Tibial artery (tissue), 4 donors: ENCODE measurements at regions not wholly inside any gene's neighbourhood (a gene's known extent, or its start where the extent isn't known, plus 50 kb on each side); places are given as distances from the start of the nearest gene placed in this dataset.
"Not testable (repeated sequence)": the region's sequence is repeated elsewhere in the genome, so short reads cannot be mapped to it uniquely, and the experiment has no call there.

Experiments used
- DNase-seq, 2 donors: peaks; one replicate each; pipeline ENCODE4 v3.0.0-alpha.2; 2019
- H3K27ac ChIP-seq, 2 donors: fragments of 200-600 bp; sonication (generic) in 1 of 2; 1 replicate in 1 of 2; 2 replicates in 1 of 2; pipeline ENCODE4 v1.5.1; 2018 to 2019; ENCODE audit warnings: mild to moderate bottlenecking in 1 of 2
- H3K27me3 ChIP-seq, 2 donors: fragments of 200-600 bp; sonication (generic) in 1 of 2; one replicate each; pipeline versions ENCODE4 v1.5.1 to v1.6.0; 2016 to 2019
- H3K36me3 ChIP-seq, 3 donors: fragments of 200-600 bp; sonication (generic) in 2 of 3; one replicate each; pipeline ENCODE4 v1.5.1; 2016 to 2019; ENCODE audit warnings: mild to moderate bottlenecking in 2 of 3
- H3K4me1 ChIP-seq, 4 donors: fragments of 200-600 bp; sonication (generic) in 2 of 4; 1 replicate in 3 of 4; 2 replicates in 1 of 4; pipeline ENCODE4 v1.5.1; 2016 to 2019
- H3K4me3 ChIP-seq, 2 donors: fragments of 200-600 bp; sonication (generic) in 1 of 2; 1 replicate in 1 of 2; 2 replicates in 1 of 2; pipeline ENCODE4 v1.5.1; 2018 to 2019; ENCODE audit warnings: mild to moderate bottlenecking in 2 of 2
- H3K9me3 ChIP-seq, 3 donors: fragments of 200-600 bp; sonication (generic) in 1 of 3; one replicate each; pipeline ENCODE4 v1.5.1; 2016 to 2019
- intact Hi-C: fragments of 100-400 bp; cut with DNase I; formaldehyde crosslinking; loops from one replicate; pipeline ENCODE4 v1.15.0; 2023; ENCODE audit warnings: low total_unique reads
- TF ChIP-seq, protein P1 (sequence below), 2 experiments: fragments of 200-600 bp in 1 of 2; fragments of 450-650 bp in 1 of 2; IDR thresholded peaks; one replicate each; pipeline ENCODE4 v1.5.1; 2017 to 2019; ENCODE audit warnings: antibody characterized with exemption in 2 of 2, mild to moderate bottlenecking in 1 of 2, moderate library complexity in 1 of 2

- no peak for DNase-seq
- no peaks in the 10 kb centered on the region for H3K4me1 ChIP-seq
- H3K36me3 ChIP-seq = no peaks in the 10 kb centered on the region
- TF ChIP-seq, protein P1, sequence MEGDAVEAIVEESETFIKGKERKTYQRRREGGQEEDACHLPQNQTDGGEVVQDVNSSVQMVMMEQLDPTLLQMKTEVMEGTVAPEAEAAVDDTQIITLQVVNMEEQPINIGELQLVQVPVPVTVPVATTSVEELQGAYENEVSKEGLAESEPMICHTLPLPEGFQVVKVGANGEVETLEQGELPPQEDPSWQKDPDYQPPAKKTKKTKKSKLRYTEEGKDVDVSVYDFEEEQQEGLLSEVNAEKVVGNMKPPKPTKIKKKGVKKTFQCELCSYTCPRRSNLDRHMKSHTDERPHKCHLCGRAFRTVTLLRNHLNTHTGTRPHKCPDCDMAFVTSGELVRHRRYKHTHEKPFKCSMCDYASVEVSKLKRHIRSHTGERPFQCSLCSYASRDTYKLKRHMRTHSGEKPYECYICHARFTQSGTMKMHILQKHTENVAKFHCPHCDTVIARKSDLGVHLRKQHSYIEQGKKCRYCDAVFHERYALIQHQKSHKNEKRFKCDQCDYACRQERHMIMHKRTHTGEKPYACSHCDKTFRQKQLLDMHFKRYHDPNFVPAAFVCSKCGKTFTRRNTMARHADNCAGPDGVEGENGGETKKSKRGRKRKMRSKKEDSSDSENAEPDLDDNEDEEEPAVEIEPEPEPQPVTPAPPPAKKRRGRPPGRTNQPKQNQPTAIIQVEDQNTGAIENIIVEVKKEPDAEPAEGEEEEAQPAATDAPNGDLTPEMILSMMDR (IDR thresholded peaks at IDR 0.05) = no peak
- peaks cover 0 to 12% (median 0%) of the 10 kb centered on the region in 3 donors for H3K9me3 ChIP-seq
- intact Hi-C loops = no loop called here
- no peak overlapping the region for H3K4me3 ChIP-seq
- H3K27ac ChIP-seq = no peak overlapping the region
- H3K27me3 ChIP-seq = no peaks in the 10 kb centered on the region
Observed at GRCh38 chr15:70236341-70237086, 138.8 kb upstream of the TLE3 start.

- H3K27me3 ChIP-seq = no peaks in the 10 kb centered on the region
- peaks cover 0 to 21% (median 0%) of the 10 kb centered on the region in 3 donors for H3K9me3 ChIP-seq
- TF ChIP-seq, protein P1 (IDR thresholded peaks at IDR 0.05) = no peak
- no peaks in the 10 kb centered on the region for H3K4me1 ChIP-seq
- H3K36me3 ChIP-seq = no peaks in the 10 kb centered on the region
- H3K27ac ChIP-seq = no peak overlapping the region
- no peak for DNase-seq
- intact Hi-C loops = no loop called here
- no peak overlapping the region for H3K4me3 ChIP-seq
Observed at GRCh38 chr15:70235347-70235746, 137.6 kb upstream of the TLE3 start.

- Histone ChIP-seq H3K4me1 (no peaks in the 10 kb centered on the region), H3K4me3 (no peak overlapping the region), H3K27ac (no peak overlapping the region), H3K9me3 (peaks cover 0 to 21% (median 0%) of the 10 kb centered on the region in 3 donors), H3K36me3 (no peaks in the 10 kb centered on the region), H3K27me3 (no peaks in the 10 kb centered on the region)
- TF ChIP-seq, protein P1 (IDR thresholded peaks at IDR 0.05) = no peak
- no peak for DNase-seq
- intact Hi-C loops = no loop called here
Observed at GRCh38 chr15:70234256-70234905, 136.7 kb upstream of the TLE3 start.

GRCh38 chr15:70231484-70231883 lies 133.8 kb upstream of the TLE3 start:
- TF ChIP-seq, protein P1 (IDR thresholded peaks at IDR 0.05) = no peak
- no peak for DNase-seq
- Histone ChIP-seq H3K9me3 (peaks cover 0 to 21% (median 0%) of the 10 kb centered on the region in 3 donors), H3K36me3 (no peaks in the 10 kb centered on the region), H3K4me3 (no peak overlapping the region), H3K4me1 (no peaks in the 10 kb centered on the region), H3K27ac (no peak overlapping the region), H3K27me3 (no peaks in the 10 kb centered on the region)
- intact Hi-C loops = no loop called here

- H3K9me3 ChIP-seq = peaks cover 0 to 21% (median 0%) of the 10 kb centered on the region in 3 donors
- H3K27me3 ChIP-seq, H3K36me3 ChIP-seq, H3K4me3 ChIP-seq, H3K27ac ChIP-seq, H3K4me1 ChIP-seq, DNase-seq, intact Hi-C loops: not testable (repeated sequence)
Observed at GRCh38 chr15:70227918-70228317, 130.2 kb upstream of the TLE3 start.

GRCh38 chr15:70227147-70227546 lies 129.4 kb upstream of the TLE3 start:
- DNase-seq = no peak
- H3K27me3 ChIP-seq = no peaks in the 10 kb centered on the region

More at GRCh38 chr15:70227147-70227546, 129.4 kb upstream of the TLE3 start:
- H3K9me3 ChIP-seq = peaks cover 0 to 16% (median 0%) of the 10 kb centered on the region in 3 donors
- H3K36me3 ChIP-seq = no peaks in the 10 kb centered on the region
- no peaks in the 10 kb centered on the region for H3K4me1 ChIP-seq
- TF ChIP-seq, protein P1 (IDR thresholded peaks at IDR 0.05) = no peak
- intact Hi-C loops = no loop called here
- no peak overlapping the region for H3K27ac ChIP-seq
- no peak overlapping the region for H3K4me3 ChIP-seq
